Transverse colon (tissue), 4 donors: ENCODE measurements at regions not wholly inside any gene's neighbourhood (a gene's known extent, or its start where the extent isn't known, plus 50 kb on each side); places are given as distances from the start of the nearest gene placed in this dataset.
"Not testable (repeated sequence)": the region's sequence is repeated elsewhere in the genome, so short reads cannot be mapped to it uniquely, and the experiment has no call there.

Experiments
- DNase-seq: peaks from one replicate; pipeline ENCODE4 v3.0.0-alpha.2; 2019
- H3K27ac ChIP-seq, 4 donors: fragments of 200-600 bp; sonication (generic); 2 replicates each; pipeline ENCODE4 v1.5.1; 2016 to 2018; ENCODE audit warnings: inconsistent platforms in 4 of 4
- H3K27me3 ChIP-seq: fragments of 200-600 bp; sonication (generic); 2 replicates; pipeline ENCODE4 v1.5.1; 2017; ENCODE audit warnings: inconsistent platforms
- H3K36me3 ChIP-seq, 4 donors: fragments of 200-600 bp; sonication (generic); 2 replicates each; pipeline ENCODE4 v1.5.1; 2017 to 2019; ENCODE audit warnings: inconsistent platforms in 4 of 4
- H3K4me1 ChIP-seq, 4 donors: fragments of 200-600 bp; sonication (generic); 2 replicates each; pipeline ENCODE4 v1.5.1; 2017 to 2020; ENCODE audit warnings: inconsistent platforms in 4 of 4
- H3K4me3 ChIP-seq, 4 donors: fragments of 200-600 bp; sonication (generic); 1 replicate in 1 of 4; 2 replicates in 3 of 4; pipeline versions ENCODE4 v1.5.1 to v1.6.1; 2017 to 2019; ENCODE audit warnings: inconsistent platforms in 4 of 4
- H3K9me3 ChIP-seq, 2 donors: fragments of 200-600 bp; sonication (generic); 2 replicates each; pipeline ENCODE4 v1.5.1; 2017 to 2019; ENCODE audit warnings: inconsistent platforms in 2 of 2
- CTCF ChIP-seq, 5 experiments: fragments of 200-600 bp in 3 of 5; fragments of 450-650 bp in 2 of 5; sonication (generic) in 3 of 5; IDR thresholded peaks; 1 replicate in 2 of 5; 2 replicates in 3 of 5; pipeline ENCODE4 v1.5.1; 2016 to 2017; ENCODE audit warnings: antibody characterized with exemption in 5 of 5, inconsistent platforms in 3 of 5, mild to moderate bottlenecking in 2 of 5, moderate library complexity in 1 of 5
- EP300 ChIP-seq: sonication (generic); formaldehyde crosslinking; IDR thresholded peaks from one replicate; pipeline ENCODE4 v1.6.1; 2017; ENCODE audit warnings: antibody characterized with exemption, low read depth
- POLR2A ChIP-seq: fragments of 450-650 bp; IDR thresholded peaks from one replicate; pipeline ENCODE4 v1.6.1; 2016; ENCODE audit warnings: antibody characterized with exemption, mild to moderate bottlenecking, moderate library complexity
- POLR2AphosphoS5 ChIP-seq, 3 donors: sonication (generic); formaldehyde crosslinking; IDR thresholded peaks; one replicate each; pipeline ENCODE4 v1.6.1; 2016; ENCODE audit warnings: antibody characterized with exemption in 3 of 3
- WGBS, 2 donors: methylation state at CpG; one replicate each; pipeline ENCODE4 v1.1.5; 2018; ENCODE audit warnings: low coverage in 1 of 2; 5-methylcytosine and 5-hydroxymethylcytosine counted together
- in situ Hi-C, 4 donors: fragments of 200-750 bp; cut with MboI; loops; one replicate each; pipeline versions ENCODE4 v1.15.0 to v1.15.1; 2017; ENCODE audit warnings: low sequenced_read_pairs in 3 of 4, low pct_ligation_motif_present in 1 of 4, low pct_unique_long_range_greater_than_20kb in 1 of 4
- intact Hi-C: fragments of 100-400 bp; cut with DNase I; formaldehyde crosslinking; loops from one replicate; pipeline ENCODE4 v1.15.1; 2023; ENCODE audit warnings: low total_unique reads

- Histone ChIP-seq H3K27me3 (no peaks in the 10 kb centered on the region), H3K27ac (no peak overlapping the region), H3K4me3 (no peak overlapping the region), H3K4me1 (no peaks in the 10 kb centered on the region), H3K9me3 (no peaks in the 10 kb centered on the region), H3K36me3 (no peaks in the 10 kb centered on the region)
- intact Hi-C loops: no loop called here
- 29 to 50% methylated on average over 1 of the region's 1 CpG for WGBS, 2 donors
- no peak for TF ChIP-seq EP300
- TF ChIP-seq CTCF (IDR thresholded peaks at IDR 0.05): no peak
- TF ChIP-seq POLR2A: no peak
- TF ChIP-seq POLR2AphosphoS5 (IDR thresholded peaks at IDR 0.05): no peak
- in situ Hi-C loops: no loop called here
- no peak for DNase-seq
These were observed 617.6 kb downstream of the TRHDE start for GRCh38 chr12:72889791-72890190.

GRCh38 chr12:72901685-72902084, 629.5 kb downstream of the TRHDE start:
- no peaks in the 10 kb centered on the region for H3K4me1 ChIP-seq
- no peak for DNase-seq
- intact Hi-C loops: no loop called here
- in situ Hi-C loops: no loop called here
- H3K4me3 ChIP-seq: no peak overlapping the region
- no peaks in the 10 kb centered on the region for H3K27me3 ChIP-seq
- TF ChIP-seq POLR2AphosphoS5 (IDR thresholded peaks at IDR 0.05): no peak
- no peak for TF ChIP-seq EP300
- TF ChIP-seq CTCF (IDR thresholded peaks at IDR 0.05): no peak
- TF ChIP-seq POLR2A: no peak
- WGBS, 2 donors: 43 to 57% methylated on average over 1 of the region's 1 CpG
- no peak overlapping the region for H3K27ac ChIP-seq
- no peaks in the 10 kb centered on the region for H3K36me3 ChIP-seq
- no peaks in the 10 kb centered on the region for H3K9me3 ChIP-seq

- no peak overlapping the region for H3K4me3 ChIP-seq
- H3K9me3 ChIP-seq: no peaks in the 10 kb centered on the region
- no peaks in the 10 kb centered on the region for H3K36me3 ChIP-seq
- H3K4me1 ChIP-seq: no peaks in the 10 kb centered on the region
- H3K27me3 ChIP-seq: no peaks in the 10 kb centered on the region
- in situ Hi-C loops: no loop called here
- no peak overlapping the region for H3K27ac ChIP-seq
- intact Hi-C loops: no loop called here
- TF ChIP-seq POLR2AphosphoS5 (IDR thresholded peaks at IDR 0.05) (no peak), POLR2A (no peak), CTCF (IDR thresholded peaks at IDR 0.05) (no peak), EP300 (no peak)
- no peak for DNase-seq
- 79 to 92% methylated on average over 2 of the region's 2 CpGs for WGBS, 2 donors
These were observed 653.5 kb downstream of the TRHDE start for GRCh38 chr12:72925716-72926115.

GRCh38 chr12:72931838-72932237, 659.7 kb downstream of the TRHDE start:
- WGBS, 2 donors: 89 to 97% methylated on average over 6 to 7 of the region's 7 CpGs
- in situ Hi-C loops: not testable (repeated sequence)

GRCh38 chr12:72937486-72937885, 665.3 kb downstream of the TRHDE start:
- Histone ChIP-seq H3K4me3 (no peak overlapping the region), H3K27ac (no peak overlapping the region), H3K27me3 (no peaks in the 10 kb centered on the region), H3K9me3 (no peaks in the 10 kb centered on the region), H3K36me3 (no peaks in the 10 kb centered on the region), H3K4me1 (no peaks in the 10 kb centered on the region)
- 86 to 100% methylated on average over 1 of the region's 1 CpG for WGBS, 2 donors
- in situ Hi-C loops (no loop called here), intact Hi-C loops (no loop called here)
- no peak for DNase-seq
- TF ChIP-seq POLR2AphosphoS5 (IDR thresholded peaks at IDR 0.05): no peak
- TF ChIP-seq POLR2A: no peak
- TF ChIP-seq EP300: no peak
- no peak for TF ChIP-seq CTCF (IDR thresholded peaks at IDR 0.05)

More at GRCh38 chr12:72931838-72932237, 659.7 kb downstream of the TRHDE start:
- intact Hi-C loops, H3K4me1 ChIP-seq, DNase-seq, H3K9me3 ChIP-seq, H3K27me3 ChIP-seq, H3K36me3 ChIP-seq, H3K27ac ChIP-seq, H3K4me3 ChIP-seq: not testable (repeated sequence)
